H9 (cell line): ENCODE measurements at regions not wholly inside any gene's neighbourhood (a gene's known extent, or its start where the extent isn't known, plus 50 kb on each side); places are given as distances from the start of the nearest gene placed in this dataset.

ENCODE experiments used
- DNase-seq: peaks from one replicate; pipeline ENCODE4 v3.0.0-alpha.2; 2017
- H2AFZ ChIP-seq: one replicate; pipeline ENCODE4 v1.6.1; 2013; ENCODE audit warnings: mild to moderate bottlenecking, low read length, control low read depth, moderate library complexity
- H2AK5ac ChIP-seq: 2 replicates; pipeline ENCODE4 v1.6.1; 2013; ENCODE audit warnings: low read length, control low read depth, mixed read lengths; ENCODE audit not compliant: insufficient read length
- H2BK120ac ChIP-seq: one replicate; pipeline ENCODE4 v1.6.1; 2013; ENCODE audit warnings: low read depth, mild to moderate bottlenecking, low read length, control low read depth, inconsistent platforms; ENCODE audit not compliant: poor library complexity, severe bottlenecking
- H2BK12ac ChIP-seq: 2 replicates; pipeline ENCODE4 v1.6.1; 2013; ENCODE audit warnings: low read length, control low read depth, mixed read lengths, low read depth; ENCODE audit not compliant: insufficient read length
- H2BK15ac ChIP-seq: 2 replicates; pipeline ENCODE4 v1.6.1; 2013; ENCODE audit warnings: low read depth, low read length, control low read depth
- H2BK20ac ChIP-seq: one replicate; pipeline ENCODE4 v1.6.1; 2013; ENCODE audit warnings: low read depth, mild to moderate bottlenecking, low read length, control low read depth, inconsistent platforms; ENCODE audit not compliant: poor library complexity, severe bottlenecking
- H2BK5ac ChIP-seq: 2 replicates; pipeline ENCODE4 v1.6.1; 2013; ENCODE audit warnings: low read length, control low read depth, mixed read lengths; ENCODE audit not compliant: insufficient read length
- H3K14ac ChIP-seq: 2 replicates; pipeline ENCODE4 v1.6.1; 2013; ENCODE audit warnings: low read length, control low read depth; ENCODE audit not compliant: insufficient read depth
- H3K18ac ChIP-seq: 2 replicates; pipeline ENCODE4 v1.6.1; 2013; ENCODE audit warnings: low read depth, mild to moderate bottlenecking, mixed read lengths, low read length, control low read depth; ENCODE audit not compliant: insufficient read length
- H3K23ac ChIP-seq: 2 replicates; pipeline ENCODE4 v1.6.1; 2013; ENCODE audit warnings: low read length, control low read depth, mixed read lengths, low read depth; ENCODE audit not compliant: insufficient read length
- H3K23me2 ChIP-seq: 2 replicates; pipeline ENCODE4 v1.6.1; 2013; ENCODE audit warnings: low read depth, mild to moderate bottlenecking, mixed read lengths, low read length, control low read depth; ENCODE audit not compliant: insufficient read length, poor library complexity, severe bottlenecking
- H3K27ac ChIP-seq: 2 replicates; pipeline ENCODE4 v1.5.1; 2013; ENCODE audit warnings: low read length, control low read depth, mixed read lengths, low read depth; ENCODE audit not compliant: insufficient read length
- H3K27me3 ChIP-seq: 2 replicates; pipeline ENCODE4 v1.6.1; 2013; ENCODE audit warnings: low read length, control low read depth, inconsistent platforms; ENCODE audit not compliant: insufficient read depth
- H3K4ac ChIP-seq: 2 replicates; pipeline ENCODE4 v1.6.1; 2013; ENCODE audit warnings: low read depth, mild to moderate bottlenecking, control low read depth, inconsistent platforms, low read length, moderate library complexity
- H3K4me1 ChIP-seq: 2 replicates; pipeline ENCODE4 v1.6.1; 2013; ENCODE audit warnings: low read length, control low read depth, inconsistent platforms; ENCODE audit not compliant: insufficient read depth
- H3K4me2 ChIP-seq: 2 replicates; pipeline ENCODE4 v1.6.1; 2013; ENCODE audit warnings: low read length, control low read depth, mixed read lengths; ENCODE audit not compliant: insufficient read length, insufficient read depth
- H3K56ac ChIP-seq: 2 replicates; pipeline ENCODE4 v1.6.1; 2013; ENCODE audit warnings: low read depth, mild to moderate bottlenecking, mixed read lengths, low read length, control low read depth; ENCODE audit not compliant: insufficient read length
- H3K79me1 ChIP-seq: 2 replicates; pipeline ENCODE4 v1.6.1; 2013; ENCODE audit warnings: low read depth, mild to moderate bottlenecking, moderate library complexity, low read length, control low read depth, inconsistent platforms; ENCODE audit not compliant: insufficient read depth, poor library complexity, severe bottlenecking
- H3K79me2 ChIP-seq: 2 replicates; pipeline ENCODE4 v1.6.1; 2013; ENCODE audit warnings: low read length, control low read depth, inconsistent platforms; ENCODE audit not compliant: insufficient read depth
- H3K9ac ChIP-seq: 2 replicates; pipeline ENCODE4 v1.6.1; 2013; ENCODE audit warnings: low read length, control low read depth, mixed read lengths; ENCODE audit not compliant: insufficient read length; ENCODE audit errors: extremely low read depth
- H3K9me3 ChIP-seq: one replicate; pipeline ENCODE4 v1.6.1; 2013; ENCODE audit warnings: low read depth, low read length, inconsistent platforms; ENCODE audit not compliant: control insufficient read depth
- H3T11ph ChIP-seq: one replicate; pipeline ENCODE4 v1.6.1; 2013; ENCODE audit warnings: mild to moderate bottlenecking, low read length, control low read depth, inconsistent platforms
- H4K20me1 ChIP-seq: one replicate; pipeline ENCODE4 v1.6.1; 2013; ENCODE audit not compliant: control insufficient read depth, insufficient read length, insufficient read depth
- H4K5ac ChIP-seq: 2 replicates; pipeline ENCODE4 v1.6.1; 2013; ENCODE audit warnings: low read depth, mild to moderate bottlenecking, mixed read lengths, low read length, control low read depth; ENCODE audit not compliant: insufficient read length
- H4K8ac ChIP-seq: replicated peaks from 2 replicates; pipeline ENCODE4 v1.6.1; 2013; ENCODE audit warnings: low read length, control low read depth, mixed read lengths, low read depth; ENCODE audit not compliant: insufficient read length
- H4K91ac ChIP-seq: 2 replicates; pipeline ENCODE4 v1.6.1; 2013; ENCODE audit warnings: low read depth, mild to moderate bottlenecking, moderate library complexity, mixed read lengths, low read length, control low read depth; ENCODE audit not compliant: insufficient read length
- H3K27ac Mint-ChIP-seq, 3 experiments: 2 replicates in 2 of 3; 3 replicates in 1 of 3; pipeline ENCODE4 v1.8.0; 2020 to 2021; ENCODE audit warnings: mixed read lengths in 3 of 3, mild to moderate bottlenecking in 1 of 3, moderate library complexity in 1 of 3
- H3K27me3 Mint-ChIP-seq: 2 replicates; pipeline ENCODE4 v1.8.0; 2021; ENCODE audit warnings: low read depth, mild to moderate bottlenecking, moderate library complexity, mixed read lengths
- H3K36me3 Mint-ChIP-seq, 3 experiments: 2 replicates in 2 of 3; 3 replicates in 1 of 3; pipeline ENCODE4 v1.8.0; 2020 to 2021; ENCODE audit warnings: low read depth in 3 of 3, mixed read lengths in 3 of 3; ENCODE audit not compliant: insufficient read depth in 1 of 3
- H3K4me1 Mint-ChIP-seq, 2 experiments: 2 replicates each; pipeline ENCODE4 v1.8.0; 2020; ENCODE audit warnings: mixed read lengths in 2 of 2
- H3K4me3 Mint-ChIP-seq, 2 experiments: 2 replicates in 1 of 2; 3 replicates in 1 of 2; pipeline ENCODE4 v1.8.0; 2020 to 2021; ENCODE audit warnings: mild to moderate bottlenecking in 2 of 2, mixed read lengths in 2 of 2, moderate library complexity in 1 of 2
- H3K9me3 Mint-ChIP-seq, 2 experiments: 2 replicates in 1 of 2; 3 replicates in 1 of 2; pipeline ENCODE4 v1.8.0; 2020; ENCODE audit warnings: mild to moderate bottlenecking in 2 of 2, mixed read lengths in 2 of 2, moderate library complexity in 1 of 2
- CTCF ChIP-seq: fragments of 200-600 bp; sonication (generic); conservative IDR thresholded peaks from 3 replicates; pipeline ENCODE4 v1.8.0; 2021; ENCODE audit warnings: antibody characterized with exemption, mild to moderate bottlenecking
- WGBS: extraction: QIAGEN DNeasy Blood & Tissue Kit; methylation state at CpG from one replicate; pipeline ENCODE4 v1.1.7; 2013; ENCODE audit warnings: missing lambda C conversion rate, low lambda C conversion rate, mixed read lengths; ENCODE audit not compliant: insufficient read length; ENCODE audit errors: extremely low coverage; 5-methylcytosine and 5-hydroxymethylcytosine counted together

- TF ChIP-seq CTCF: no peak
- Histone ChIP-seq H2AK5ac (no peak overlapping the region), H2BK15ac (no peak overlapping the region), H3T11ph (no peak overlapping the region), H3K18ac (no peak overlapping the region), H3K9ac (no peak overlapping the region), H4K20me1 (no peaks in the 10 kb centered on the region), H4K5ac (no peak overlapping the region), H2BK12ac (no peak overlapping the region), H3K79me2 (no peaks in the 10 kb centered on the region), H2BK120ac (no peak overlapping the region), H3K4me1 (peaks cover 12% of the 10 kb centered on the region), H3K14ac (no peak overlapping the region), H2BK5ac (no peak overlapping the region), H4K91ac (no peak overlapping the region), H2AFZ (no peak overlapping the region), H3K9me3 (no peaks in the 10 kb centered on the region), H3K23me2 (no peaks in the 10 kb centered on the region), H3K79me1 (no peaks in the 10 kb centered on the region), H3K4ac (no peak overlapping the region), H3K27ac (no peak overlapping the region), H2BK20ac (no peak overlapping the region), H3K4me2 (no peak overlapping the region), H3K23ac (no peak overlapping the region), H3K56ac (no peak overlapping the region), H3K27me3 (no peaks in the 10 kb centered on the region), H4K8ac (no peak overlapping the region)
- WGBS: no CpG with 5 or more reads among the region's 1 CpG
- Mint-ChIP-seq H3K27me3 (no peaks in the 10 kb centered on the region), H3K9me3 (peaks cover 2 to 5% of the 10 kb centered on the region in 2 experiments; a peak in 3 of 5 replicates), H3K36me3 (peaks cover 11 to 22% (median 15%) of the 10 kb centered on the region in 3 experiments), H3K4me3 (no peak overlapping the region), H3K4me1 (peaks cover 57% of the 10 kb centered on the region in 2 experiments), H3K27ac (0 out of 7 replicates have a peak overlapping the region, but pooled peaks of 1 of the 3 experiments have one; percentile 7)
- DNase-seq: no peak
These were observed 371.7 kb upstream of the ADGRL2 start for GRCh38 chr1:81428998-81429397.
